ENCODE measurements at regions not wholly inside any gene's neighbourhood (a gene's known extent, or its start where the extent isn't known, plus 50 kb on each side); places are given as distances from the start of the nearest gene placed in this dataset.

DNA sequence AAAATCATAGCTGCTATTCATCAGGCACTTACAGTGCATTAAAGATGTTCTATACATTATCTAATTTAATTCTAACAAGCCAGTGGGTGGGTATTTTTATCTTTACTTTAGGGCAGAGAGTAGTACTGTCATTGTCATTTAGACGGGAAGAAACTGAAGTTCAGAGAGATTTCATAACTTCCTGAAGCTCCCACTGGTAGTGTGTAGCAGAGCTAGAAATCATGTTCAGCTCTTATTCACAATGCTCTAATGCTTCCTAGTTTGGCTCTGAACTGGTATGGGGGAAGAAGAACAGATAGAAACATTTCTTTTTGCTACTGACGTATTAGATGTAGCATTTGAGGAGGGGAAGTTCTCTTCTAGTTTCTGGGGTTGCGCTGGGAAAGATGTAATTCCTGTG is 116.7 kb downstream of the CYP26A1 start:
- DNase-seq, result no peak
- H3K36me3 ChIP-seq (replicated peaks), result no peaks in the 10 kb centered on the region
- no peaks in the 10 kb centered on the region for H3K27me3 ChIP-seq (replicated peaks)
- in situ Hi-C loops (cut with HindIII; ENCODE audit: low pct_ligation_motif_present, low sequenced_read_pairs), result no loop called here
- TF ChIP-seq, protein P1, sequence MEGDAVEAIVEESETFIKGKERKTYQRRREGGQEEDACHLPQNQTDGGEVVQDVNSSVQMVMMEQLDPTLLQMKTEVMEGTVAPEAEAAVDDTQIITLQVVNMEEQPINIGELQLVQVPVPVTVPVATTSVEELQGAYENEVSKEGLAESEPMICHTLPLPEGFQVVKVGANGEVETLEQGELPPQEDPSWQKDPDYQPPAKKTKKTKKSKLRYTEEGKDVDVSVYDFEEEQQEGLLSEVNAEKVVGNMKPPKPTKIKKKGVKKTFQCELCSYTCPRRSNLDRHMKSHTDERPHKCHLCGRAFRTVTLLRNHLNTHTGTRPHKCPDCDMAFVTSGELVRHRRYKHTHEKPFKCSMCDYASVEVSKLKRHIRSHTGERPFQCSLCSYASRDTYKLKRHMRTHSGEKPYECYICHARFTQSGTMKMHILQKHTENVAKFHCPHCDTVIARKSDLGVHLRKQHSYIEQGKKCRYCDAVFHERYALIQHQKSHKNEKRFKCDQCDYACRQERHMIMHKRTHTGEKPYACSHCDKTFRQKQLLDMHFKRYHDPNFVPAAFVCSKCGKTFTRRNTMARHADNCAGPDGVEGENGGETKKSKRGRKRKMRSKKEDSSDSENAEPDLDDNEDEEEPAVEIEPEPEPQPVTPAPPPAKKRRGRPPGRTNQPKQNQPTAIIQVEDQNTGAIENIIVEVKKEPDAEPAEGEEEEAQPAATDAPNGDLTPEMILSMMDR (IDR thresholded peaks at IDR 0.05; ENCODE audit: low read depth, low read length, missing control alignments), result no peak
- H3K27ac ChIP-seq, result no peak overlapping the region
- H3K4me3 ChIP-seq (ENCODE audit: low read depth, low read length), result no peak overlapping the region

- in situ Hi-C loops (cut with HindIII; ENCODE audit: low pct_ligation_motif_present, low sequenced_read_pairs), result no loop called here
Measured at GRCh38 chr10:93193906-93194305, 120.2 kb downstream of the CYP26A1 start.

GRCh38 chr10:93198401-93199131 is 124.9 kb downstream of the CYP26A1 start:
- TF ChIP-seq, protein P1 (IDR thresholded peaks at IDR 0.05; ENCODE audit: low read depth, low read length, missing control alignments), result no peak
- Histone ChIP-seq H3K36me3 (replicated peaks) (no peaks in the 10 kb centered on the region), H3K27me3 (replicated peaks) (no peaks in the 10 kb centered on the region), H3K27ac (peak overlapping the region; percentile 84), H3K4me3 (ENCODE audit: low read depth, low read length) (peak overlapping the region; percentile 48)
- peak; percentile 65 for DNase-seq
- in situ Hi-C loops (cut with HindIII; ENCODE audit: low pct_ligation_motif_present, low sequenced_read_pairs), result no loop called here

More at GRCh38 chr10:93193906-93194305, 120.2 kb downstream of the CYP26A1 start:
- H3K27ac ChIP-seq, result no peak overlapping the region
- H3K27me3 ChIP-seq (replicated peaks), result no peaks in the 10 kb centered on the region
- H3K4me3 ChIP-seq (ENCODE audit: low read depth, low read length), result no peak overlapping the region
- no peaks in the 10 kb centered on the region for H3K36me3 ChIP-seq (replicated peaks)
- DNase-seq, result no peak
- TF ChIP-seq, protein P1 (IDR thresholded peaks at IDR 0.05; ENCODE audit: low read depth, low read length, missing control alignments), result no peak

DNA sequence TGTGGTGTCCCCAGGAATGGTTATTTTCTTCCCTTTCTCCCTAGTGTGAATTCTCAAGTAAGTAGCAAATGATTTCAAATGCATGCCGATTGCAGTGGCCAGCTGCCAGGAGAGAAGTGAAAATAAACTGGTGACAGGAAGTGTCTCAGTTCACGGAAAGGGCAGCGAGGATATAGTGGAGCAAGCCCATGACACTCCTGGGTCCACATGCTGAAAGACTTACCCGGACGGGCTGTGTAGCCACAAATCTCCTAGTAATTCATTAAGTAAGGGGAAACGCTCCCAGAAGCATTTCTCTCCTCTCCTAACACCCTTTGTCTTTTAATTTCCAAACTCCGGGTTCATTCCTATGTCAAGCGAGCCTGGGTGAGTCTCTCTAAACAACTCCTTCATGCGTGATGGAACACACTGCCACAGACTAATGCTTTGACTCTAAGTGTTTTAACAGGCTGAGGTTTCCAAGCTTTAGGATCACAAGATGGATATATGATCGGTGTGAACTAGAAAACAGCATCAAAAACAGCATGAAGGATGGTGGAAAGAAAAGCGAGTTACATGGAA is 125.6 kb downstream of the CYP26A1 start:
- DNase-seq, result peak; percentile 89
- peak overlapping the region; percentile 84 for H3K27ac ChIP-seq
- TF ChIP-seq, protein P1 (IDR thresholded peaks at IDR 0.05; ENCODE audit: low read depth, low read length, missing control alignments), result no peak
- H3K36me3 ChIP-seq (replicated peaks), result no peaks in the 10 kb centered on the region
- in situ Hi-C loops (cut with HindIII; ENCODE audit: low pct_ligation_motif_present, low sequenced_read_pairs), result no loop called here
- peak overlapping the region; percentile 48 for H3K4me3 ChIP-seq (ENCODE audit: low read depth, low read length)
- no peaks in the 10 kb centered on the region for H3K27me3 ChIP-seq (replicated peaks)

DNA sequence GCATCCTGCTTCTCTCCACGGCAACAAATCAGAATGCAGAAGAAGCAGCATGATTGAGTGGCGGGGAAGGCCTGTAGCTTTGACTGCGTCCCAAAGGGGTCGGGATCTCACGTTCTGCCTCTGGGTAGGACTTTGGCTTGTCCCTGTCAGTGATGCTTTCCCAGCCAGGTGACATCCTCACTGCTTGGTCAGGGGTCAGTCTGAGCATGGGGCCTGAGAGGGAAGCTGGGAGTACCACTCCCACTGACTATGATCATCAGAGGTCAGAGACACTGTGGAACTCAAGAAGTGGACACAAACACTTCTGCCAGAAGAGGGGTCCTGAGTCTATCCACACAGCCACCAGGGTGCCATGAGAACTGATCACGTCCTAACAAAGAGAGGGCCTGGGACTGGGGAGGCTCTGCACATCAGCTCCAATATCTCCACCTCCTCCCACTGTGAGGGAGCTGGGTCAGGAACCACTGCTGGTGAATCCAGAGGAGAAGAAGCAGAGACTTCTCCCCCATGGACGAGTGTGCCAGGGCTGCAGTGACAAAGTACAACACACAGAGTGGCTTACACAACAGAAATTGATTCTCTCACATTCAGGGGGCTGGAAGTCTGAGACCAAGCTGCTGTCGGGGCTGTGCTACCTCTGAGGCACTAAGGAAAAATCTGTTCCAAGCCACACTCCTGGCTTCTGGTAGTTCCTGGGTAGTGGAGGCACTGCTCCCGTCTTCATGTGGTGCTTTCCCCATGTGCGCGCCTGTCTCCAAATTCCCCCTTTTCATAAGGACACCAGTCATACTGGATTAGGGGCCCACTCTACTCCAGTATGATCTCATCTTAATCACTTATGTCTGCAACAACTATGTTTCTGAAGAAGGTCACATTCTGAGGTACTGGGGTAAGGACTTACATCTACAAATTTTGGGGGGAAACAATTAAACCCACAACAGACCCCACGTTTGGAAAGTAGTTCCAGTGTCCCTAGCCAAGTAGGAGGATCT is 131.1 kb downstream of the CYP26A1 start:
- H3K4me3 ChIP-seq (ENCODE audit: low read depth, low read length), result no peak overlapping the region
- TF ChIP-seq, protein P1 (IDR thresholded peaks at IDR 0.05; ENCODE audit: low read depth, low read length, missing control alignments), result no peak
- DNase-seq, result no peak
- H3K27ac ChIP-seq, result no peak overlapping the region
- in situ Hi-C loops (cut with HindIII; ENCODE audit: low pct_ligation_motif_present, low sequenced_read_pairs), result no loop called here
- no peaks in the 10 kb centered on the region for H3K36me3 ChIP-seq (replicated peaks)
- H3K27me3 ChIP-seq (replicated peaks), result no peaks in the 10 kb centered on the region
